Myocyte (in vitro differentiated cells): ENCODE measurements at regions not wholly inside any gene's neighbourhood (a gene's known extent, or its start where the extent isn't known, plus 50 kb on each side); places are given as distances from the start of the nearest gene placed in this dataset.
A peak's percentile ranks its signal among the peaks of the same experiment; 100 is the strongest.

Experiments
- DNase-seq: peaks from one replicate; pipeline ENCODE4 v3.0.0-alpha.2; 2012; ENCODE audit warnings: low read depth

DNA sequence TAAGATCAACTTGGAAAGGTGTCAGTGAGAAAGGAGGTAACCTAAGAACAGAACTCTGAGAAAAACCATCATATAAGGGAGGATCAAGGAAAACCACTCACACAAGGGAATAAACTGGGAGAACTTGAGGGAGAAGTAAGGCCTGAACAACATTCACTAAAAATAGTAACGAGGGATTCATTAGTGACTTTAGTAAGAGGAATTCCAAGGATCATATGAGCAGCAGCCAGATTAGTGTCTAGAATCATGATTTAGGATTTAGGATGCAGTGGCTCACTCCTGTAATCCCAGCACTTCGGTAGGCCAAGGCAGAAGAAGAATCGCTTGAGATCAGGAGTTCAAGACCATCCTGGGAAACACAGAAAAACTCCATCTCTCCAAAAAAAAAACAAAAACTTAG, 376.5 kb upstream of the MARCKS start:
- no peak for DNase-seq

DNA sequence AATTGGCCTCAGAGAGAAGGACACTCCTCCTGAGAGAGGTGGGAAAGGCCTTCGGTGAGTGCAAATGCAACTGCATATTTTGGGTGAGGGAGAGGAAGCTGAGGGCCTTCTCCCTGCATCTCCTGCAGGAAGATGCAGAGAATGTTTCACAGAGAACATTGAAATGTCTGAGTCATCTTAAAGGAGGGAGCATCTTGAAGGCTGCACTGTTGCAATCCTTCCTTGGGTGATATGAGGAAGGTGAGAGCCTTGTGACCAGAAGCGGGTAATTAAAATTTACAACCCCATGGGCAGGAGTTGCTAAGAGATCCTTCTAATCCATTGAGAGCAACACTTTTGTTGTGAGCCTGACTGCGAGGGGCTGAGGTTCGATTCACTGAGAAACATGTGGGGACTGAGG, 375.7 kb upstream of the MARCKS start:
- DNase-seq, result no peak

DNA sequence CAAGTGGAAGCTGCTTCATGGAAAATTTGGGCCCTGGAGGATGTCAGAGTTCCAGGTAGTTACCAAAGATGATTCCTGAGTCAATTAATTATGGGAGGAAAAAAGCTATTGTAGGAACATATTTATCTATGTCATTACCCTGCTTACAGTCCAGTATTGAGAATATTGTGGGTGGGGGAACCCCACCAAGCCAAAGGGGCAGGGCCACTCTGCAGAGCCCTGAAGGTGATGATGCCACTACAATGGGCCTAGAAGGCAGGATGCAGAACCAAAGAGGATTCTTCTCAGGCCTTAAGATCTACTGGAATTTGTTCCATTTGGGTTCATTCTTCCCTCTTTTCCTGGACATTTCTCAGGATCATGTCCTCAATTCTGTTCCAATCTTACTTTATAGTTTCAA, 375.2 kb upstream of the MARCKS start:
- DNase-seq, result no peak

DNA sequence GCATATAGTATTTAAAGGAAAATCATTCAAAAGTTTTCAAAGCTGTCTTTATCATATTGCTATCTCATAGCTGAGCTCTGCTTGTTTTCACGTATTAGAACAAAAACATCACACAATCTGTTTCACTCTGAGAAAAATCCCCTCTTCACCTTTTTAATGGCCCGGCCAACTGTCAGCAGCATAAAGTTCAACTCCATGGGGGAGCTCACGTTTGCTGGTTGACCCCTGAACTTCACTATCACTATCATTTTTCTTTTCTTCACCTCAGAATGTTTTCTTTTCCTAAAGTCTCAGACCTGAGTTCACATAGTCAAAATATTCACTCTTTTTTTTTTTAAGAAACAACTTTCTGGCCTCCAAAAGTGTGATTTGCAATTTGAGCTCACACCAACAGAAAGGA, 374.4 kb upstream of the MARCKS start:
- DNase-seq, result no peak

DNA sequence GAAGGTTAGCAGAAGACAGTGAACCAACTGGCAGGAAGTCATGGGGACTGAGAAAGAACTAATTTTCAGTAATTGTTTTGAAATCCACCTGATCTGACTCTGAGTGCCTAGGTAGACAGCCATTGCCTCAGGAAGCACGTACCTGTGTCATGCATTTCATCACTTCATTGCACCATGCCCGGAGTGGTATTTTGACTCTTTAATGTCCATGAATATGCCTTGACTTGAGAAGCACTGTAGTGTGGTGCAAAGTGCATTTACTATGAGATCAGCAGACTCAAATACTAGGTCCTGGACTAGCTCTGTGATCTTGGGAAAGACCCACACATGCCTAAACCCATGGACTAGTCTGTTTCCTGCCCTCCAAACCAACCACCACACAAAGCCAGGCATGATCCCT, 370.9 kb upstream of the MARCKS start:
- DNase-seq, result no peak

DNA sequence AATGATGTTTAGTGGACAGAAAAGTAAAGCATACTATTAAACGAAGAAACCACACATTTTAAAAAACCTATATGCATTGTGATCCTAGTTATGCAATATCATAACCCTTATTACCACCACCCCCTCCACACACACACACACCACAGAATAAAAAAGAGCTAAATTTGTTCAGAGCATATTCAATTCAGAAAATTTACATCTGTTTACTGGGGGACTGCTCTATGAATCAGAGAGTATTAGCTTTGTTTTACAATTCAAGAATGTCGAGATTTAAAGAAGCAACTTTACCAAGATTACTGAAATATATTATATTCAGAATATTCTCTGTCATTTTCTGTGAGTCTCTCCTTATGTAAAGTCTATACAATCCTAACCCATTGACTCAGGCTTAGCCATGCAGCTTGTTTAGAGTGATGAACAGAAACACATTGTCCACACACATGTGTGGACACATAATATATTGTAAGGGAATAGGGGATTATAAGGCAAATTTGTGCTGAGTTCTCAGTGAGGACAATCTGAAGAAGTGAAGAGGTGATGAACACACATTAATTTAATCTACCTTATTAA, 369.6 kb upstream of the MARCKS start:
- no peak for DNase-seq

DNA sequence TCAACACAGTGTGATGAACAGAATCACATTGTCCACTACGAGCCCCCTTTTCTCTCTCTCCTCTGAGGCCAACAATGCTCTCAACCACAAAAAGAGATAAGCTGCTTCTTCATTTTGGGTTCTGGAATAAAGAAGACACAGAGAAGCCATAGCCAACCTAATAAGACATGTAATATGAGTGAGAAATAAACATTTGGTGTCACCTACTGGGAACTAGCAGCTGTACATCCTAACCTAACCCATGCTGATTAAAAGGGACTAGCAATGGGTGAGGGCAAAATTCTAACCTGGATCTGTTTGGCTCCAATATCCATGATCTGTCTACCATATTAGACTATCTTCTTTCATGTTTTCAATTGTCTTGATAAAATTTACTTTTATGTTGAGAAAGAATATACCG, 369.1 kb upstream of the MARCKS start:
- no peak for DNase-seq

DNA sequence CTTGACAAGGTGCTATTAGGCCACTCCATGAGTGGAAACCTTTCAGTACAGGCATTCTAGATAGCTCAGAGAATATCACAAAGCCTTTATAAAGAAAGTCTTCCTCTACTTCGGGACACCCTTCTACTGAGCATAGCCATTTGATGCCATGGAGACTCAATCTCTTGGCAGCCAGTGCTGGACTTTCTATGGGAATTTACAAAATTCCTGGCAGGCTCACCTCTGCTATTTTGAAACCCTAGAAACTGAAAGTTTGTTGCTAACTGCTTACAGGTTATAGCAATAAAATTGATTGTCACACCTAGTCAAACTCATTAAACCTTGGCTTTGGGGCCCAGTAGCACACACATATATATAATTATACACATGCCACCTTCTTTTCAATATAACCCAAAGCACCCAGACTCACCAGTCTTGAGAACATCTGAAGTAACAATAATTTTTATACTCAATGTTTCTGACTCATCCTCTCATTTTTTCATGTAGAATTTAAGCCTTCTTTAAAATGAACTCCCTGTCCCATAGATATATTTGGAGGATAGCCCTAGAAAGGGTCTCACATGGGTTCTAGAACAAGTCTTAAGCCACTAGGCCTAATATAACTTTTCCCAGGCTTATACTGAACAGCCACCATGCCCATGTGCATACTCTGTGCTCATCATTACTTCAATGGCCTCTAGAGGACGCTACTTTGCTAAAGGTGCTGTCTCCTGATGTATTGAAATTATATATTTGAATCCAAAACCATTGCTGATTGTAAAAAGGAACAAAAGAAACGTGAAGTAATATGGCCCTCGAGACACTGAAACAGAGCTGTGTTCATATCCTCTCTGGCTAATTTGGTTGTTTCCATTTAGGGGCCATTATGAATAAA, 368.1 kb upstream of the MARCKS start:
- no peak for DNase-seq

DNA sequence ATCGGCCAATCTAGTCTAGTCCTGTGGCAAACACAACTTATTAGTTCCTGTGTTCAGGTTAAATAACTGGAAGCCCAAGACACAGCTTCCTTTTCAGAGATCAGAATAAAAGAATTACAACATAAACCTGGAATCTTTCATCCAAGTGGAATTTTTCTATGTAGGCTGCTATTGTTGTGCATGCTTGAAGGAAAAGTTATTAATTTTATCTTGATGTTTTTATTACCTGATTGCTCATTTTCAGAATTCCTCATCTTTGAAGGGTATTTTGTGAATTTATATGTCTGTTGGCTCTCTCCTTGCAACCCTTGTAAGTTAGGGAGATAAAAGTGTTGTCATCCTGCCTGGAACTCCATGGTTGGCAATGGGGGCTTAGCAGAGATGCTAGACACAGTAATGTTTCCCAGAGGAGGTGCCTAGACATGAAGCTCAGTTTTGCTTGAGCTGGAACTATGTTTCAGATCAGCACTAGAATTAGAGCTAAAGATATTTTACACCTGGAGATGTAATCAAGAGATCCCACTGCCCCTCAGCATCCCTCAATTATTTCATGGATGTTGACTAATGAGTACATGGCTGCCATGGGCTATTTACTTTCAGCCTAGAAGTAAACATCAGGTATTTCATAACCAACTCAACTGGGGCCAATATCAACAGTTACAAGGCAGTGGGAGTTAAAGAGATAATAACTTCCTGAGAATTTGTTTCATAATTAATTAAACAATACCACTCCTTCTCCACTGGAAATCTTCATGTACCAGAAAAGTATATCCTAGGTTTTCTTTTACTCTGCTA, 367.0 kb upstream of the MARCKS start:
- no peak for DNase-seq

DNA sequence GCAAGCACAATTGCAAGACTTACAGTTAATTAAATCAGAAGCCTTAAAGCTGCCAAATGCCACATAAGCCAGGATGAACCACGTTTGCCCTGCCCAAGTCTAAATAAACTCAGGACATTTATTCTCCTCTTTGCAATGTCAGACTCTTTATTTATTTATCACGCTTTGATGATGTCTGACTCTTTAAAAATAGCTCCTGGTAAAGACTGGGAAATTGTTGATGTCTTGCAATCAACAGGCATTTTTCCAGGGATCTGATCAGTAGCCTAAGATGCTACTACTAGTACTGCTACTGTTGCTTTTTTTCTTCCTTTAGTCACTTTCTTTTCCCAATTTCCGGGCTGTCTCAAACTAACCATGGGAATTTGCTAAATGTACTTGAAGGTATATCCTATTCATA, 365.8 kb upstream of the MARCKS start:
- DNase-seq, result no peak

DNA sequence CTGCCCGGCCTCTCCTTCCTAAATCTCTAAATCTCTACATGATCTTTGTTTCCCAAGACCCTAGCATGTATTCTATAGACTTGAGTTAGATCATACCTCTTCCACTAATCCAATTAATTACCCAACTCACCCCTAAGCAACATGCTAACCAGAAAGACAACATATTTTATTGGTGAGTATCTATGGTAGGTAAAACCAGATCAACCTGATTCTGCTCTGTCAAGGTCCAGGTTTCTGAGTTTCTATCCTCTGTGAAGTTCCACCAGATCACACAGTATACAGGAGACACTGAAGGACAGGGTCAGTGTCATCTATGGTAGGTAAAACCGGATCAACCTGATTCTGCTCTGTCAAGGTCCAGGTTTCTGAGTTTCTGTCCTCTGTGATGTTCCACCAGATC, 363.2 kb upstream of the MARCKS start:
- no peak for DNase-seq

DNA sequence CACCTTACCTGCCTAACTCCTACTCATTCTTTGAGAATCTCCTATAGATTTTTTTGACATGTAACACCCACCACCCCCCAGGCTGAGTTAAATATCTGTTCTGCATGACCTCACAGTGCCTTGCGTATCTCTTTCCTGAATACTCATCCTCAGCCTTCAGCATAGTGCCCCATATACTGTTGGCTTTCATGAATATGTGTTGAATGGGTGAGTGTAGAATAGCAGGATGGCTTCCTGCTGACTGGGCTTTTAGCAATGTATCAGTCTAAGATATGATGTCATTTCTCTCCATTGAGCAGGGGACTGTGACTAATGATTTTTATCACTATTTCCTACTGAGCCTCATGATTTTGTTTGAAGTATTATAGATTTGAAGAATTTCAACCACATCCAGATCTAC, 361.6 kb upstream of the MARCKS start:
- DNase-seq, result no peak

DNA sequence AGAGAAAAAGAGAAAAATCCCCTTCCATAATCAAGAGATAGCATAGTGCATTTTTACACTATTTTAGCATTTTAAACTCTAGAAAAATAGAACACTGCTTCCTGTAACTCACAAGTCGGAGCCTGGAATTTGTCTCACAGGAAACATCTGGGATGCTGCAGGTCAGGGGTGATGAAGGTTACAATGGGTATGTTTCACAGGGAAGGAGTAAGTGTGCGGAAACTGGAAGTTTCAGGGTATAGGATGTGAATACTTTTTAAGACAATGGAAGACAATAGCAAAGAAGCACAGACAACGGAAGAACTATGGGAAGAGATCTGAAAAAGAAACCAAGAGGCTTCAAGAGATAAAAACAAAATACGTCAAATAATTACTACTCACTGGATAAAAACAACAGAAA, 361.0 kb upstream of the MARCKS start:
- DNase-seq, result no peak

DNA sequence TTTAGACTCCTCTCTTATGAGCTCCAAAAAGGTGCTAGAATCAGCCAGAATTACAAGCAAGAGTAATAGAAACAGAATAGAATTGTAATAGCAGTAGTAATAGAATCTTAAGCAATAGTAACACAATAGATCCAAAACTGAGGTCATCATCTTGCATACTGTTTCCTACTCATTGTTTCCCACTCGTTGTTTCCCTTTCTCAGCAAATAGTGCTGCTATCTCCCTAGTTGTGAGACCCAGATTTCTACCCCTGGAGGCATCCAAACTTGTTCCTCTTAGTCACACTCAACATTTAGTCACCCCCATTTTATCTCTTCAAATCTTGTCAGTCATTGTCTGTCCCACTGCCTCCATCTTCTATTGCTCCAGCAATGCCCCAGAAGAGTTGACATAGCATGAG, 356.9 kb upstream of the MARCKS start:
- DNase-seq, result no peak

DNA sequence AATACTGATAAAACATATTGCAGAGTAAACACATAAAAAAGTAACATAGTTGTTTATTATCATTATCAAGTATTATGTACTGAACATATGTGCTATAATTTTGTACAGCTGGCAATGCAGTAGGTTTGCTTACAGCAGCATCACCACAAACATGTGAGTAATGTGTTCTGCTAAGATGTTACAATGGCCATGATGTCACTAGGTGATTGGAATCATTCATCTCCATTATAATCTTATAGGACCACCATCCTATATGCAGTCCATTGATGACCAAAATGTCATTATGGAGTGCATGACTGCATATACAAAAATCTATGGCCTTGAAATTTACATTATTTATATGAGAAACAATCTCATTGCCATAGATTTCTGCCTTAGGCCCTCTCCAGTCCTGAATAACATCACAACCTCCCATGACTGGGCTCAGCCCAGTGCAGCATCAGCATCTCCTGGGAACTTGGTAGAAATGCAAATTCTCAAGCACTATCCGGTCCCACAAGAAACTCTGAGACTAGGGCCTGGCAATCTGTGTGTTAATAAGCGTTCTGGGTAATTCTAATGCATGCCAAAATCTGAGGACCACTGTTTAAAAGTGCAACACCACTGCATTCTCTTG, 352.0 kb upstream of the MARCKS start:
- no peak for DNase-seq

DNA sequence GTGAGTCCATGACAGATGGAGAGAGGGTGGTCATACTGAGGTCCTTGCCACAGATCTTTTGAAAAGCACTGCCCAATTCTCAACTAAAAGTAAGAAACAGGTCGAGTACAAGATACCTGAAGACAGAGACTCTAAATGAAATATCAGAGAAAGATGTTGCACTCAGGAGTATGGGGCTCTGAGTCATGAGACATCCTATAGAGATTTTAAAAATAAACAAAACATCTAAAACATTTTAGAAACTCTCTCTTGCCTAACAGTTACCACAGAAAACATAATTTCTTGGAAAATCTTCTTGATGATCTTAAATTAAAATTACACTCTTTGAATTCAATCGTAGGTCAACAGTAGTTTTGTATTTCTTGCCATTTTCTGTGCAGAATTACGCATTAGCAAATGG, 348.9 kb upstream of the MARCKS start:
- DNase-seq, result no peak

DNA sequence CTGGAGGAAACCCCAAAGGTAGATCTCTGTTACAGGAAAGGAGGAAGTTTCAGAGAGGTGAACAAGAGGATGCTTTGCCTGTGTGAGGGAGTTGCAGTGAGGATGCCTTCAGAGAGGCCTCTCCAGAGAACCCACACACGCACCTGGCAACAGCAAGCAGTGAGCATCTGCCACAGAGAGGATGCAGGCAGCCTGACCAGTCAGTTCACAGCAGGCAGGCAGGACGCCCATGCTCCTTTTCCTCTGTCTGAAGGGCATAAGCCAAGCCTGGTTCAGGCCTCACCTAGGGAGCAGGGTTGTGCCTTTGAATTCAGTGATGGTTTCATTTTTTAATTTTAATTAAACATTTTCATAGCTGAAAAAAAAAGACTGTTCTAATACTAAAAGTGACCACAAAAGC, 346.0 kb upstream of the MARCKS start:
- DNase-seq, result no peak

DNA sequence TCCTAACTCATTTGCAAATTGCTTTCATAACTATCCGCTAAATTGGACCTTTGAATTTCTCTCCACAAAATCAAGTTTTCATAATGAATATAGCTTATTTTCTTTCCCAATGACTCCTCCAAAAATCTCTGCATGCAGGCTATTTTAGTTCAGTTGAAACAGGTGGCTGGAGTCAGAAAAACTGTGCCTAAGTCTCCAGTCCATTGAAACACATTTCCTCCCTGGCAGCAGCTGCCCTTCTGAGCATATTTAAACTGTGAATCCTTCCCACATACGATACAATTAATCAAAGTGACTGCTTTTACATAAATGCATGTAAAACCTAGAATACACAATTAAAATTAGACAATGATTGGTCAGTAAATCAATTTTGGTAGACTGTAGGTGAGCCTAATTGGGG, 344.6 kb upstream of the MARCKS start:
- peak; percentile 72 for DNase-seq

DNA sequence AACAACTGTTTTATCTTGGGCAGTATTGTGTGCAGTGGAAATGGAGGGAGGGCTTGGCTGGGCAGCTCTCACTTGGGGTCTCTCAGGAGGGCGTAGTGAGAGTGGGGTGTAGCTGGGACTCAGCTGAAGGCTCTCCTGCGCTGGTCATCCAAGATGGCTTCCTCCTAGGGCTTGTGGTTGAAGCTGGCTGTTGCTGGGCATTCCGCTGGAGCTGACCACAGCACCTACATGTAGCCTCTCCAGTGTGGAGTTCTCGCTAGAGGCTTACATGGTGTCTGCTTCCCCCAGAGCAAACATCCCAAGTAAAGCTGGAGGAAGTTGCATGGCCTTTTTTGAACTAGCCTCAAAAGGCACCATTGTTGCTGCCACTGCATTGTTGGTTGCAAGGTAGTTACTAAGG, 344.1 kb upstream of the MARCKS start:
- DNase-seq, result peak; percentile 63

DNA sequence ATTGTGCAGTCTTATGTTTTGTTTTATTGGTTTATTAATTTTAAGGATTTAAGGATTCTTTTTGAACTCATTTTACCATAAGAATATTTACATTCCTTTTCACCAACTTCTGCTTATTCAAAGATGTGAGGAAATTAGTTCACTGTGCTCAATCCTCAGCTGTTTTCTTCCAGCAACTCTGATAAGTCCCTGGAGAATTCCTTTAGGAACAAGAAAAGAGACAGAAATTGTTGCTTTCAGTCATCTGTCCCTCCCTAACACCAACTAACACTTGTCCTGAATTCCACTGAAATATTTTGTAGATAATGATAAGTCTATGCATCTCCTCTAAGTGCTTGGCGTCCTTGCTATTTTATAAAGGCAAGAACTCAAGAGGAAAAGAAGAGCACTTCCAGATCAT, 334.8 kb upstream of the MARCKS start:
- peak; percentile 37 for DNase-seq

DNA sequence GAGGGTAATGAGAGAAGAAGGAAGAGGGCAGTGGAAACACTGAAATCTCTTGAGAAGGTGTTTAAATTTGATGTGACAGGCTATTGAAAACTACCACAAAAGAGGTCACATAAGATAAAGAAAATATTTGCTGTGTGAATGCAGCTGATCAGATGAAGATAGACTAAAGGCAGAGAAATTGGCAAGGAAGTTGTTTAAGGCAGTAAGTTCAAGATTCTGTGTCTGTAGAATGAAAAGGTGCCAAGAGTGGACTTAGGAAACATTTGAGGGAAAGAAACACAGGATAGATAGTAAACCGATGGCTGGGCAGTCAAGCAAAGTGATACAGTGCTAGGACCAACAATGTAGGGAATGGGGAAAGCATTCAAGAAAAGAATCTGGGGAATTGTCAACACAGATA, 332.3 kb upstream of the MARCKS start:
- no peak for DNase-seq

DNA sequence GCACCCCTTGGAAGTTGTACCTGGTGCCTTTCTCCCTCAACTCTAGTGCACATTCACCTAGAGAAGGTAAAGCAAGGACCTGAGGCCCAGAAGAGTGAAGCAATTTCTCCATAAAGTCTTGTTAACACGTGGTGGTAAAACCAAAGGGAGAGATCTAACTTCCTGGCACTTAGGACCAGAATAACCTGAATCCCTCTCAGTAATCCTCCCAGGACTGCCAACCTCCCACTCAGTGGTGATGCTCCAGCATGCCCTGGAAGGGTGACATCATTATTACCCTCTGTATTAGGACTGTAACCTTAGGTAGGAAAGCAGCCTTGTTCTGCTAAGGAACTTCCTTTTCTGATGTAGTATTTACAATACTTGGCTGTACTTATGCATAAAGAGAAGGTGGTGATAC, 330.6 kb upstream of the MARCKS start:
- DNase-seq, result no peak
